ENCODE measurements at regions not wholly inside any gene's neighbourhood (a gene's known extent, or its start where the extent isn't known, plus 50 kb on each side); places are given as distances from the start of the nearest gene placed in this dataset.

GRCh38 chr3:137066092-137066491, 108.3 kb downstream of the IL20RB start:
- H3K36me3 ChIP-seq (ENCODE audit: insufficient read depth, low read length), result no peaks in the 10 kb centered on the region
- no peaks in the 10 kb centered on the region for H4K20me1 ChIP-seq (ENCODE audit: insufficient read depth)
- no peak overlapping the region for H3K9ac ChIP-seq (ENCODE audit: low read length)
- H3K4me3 ChIP-seq (ENCODE audit: low read length), result no peak overlapping the region
- no peaks in the 10 kb centered on the region for H3K79me2 ChIP-seq (replicated peaks; ENCODE audit: insufficient read depth, low read length)
- no peak for TF ChIP-seq MXI1 (conservative IDR thresholded peaks at IDR 0.05; ENCODE audit: poor library complexity, severe bottlenecking)
- TF ChIP-seq, protein P1, sequence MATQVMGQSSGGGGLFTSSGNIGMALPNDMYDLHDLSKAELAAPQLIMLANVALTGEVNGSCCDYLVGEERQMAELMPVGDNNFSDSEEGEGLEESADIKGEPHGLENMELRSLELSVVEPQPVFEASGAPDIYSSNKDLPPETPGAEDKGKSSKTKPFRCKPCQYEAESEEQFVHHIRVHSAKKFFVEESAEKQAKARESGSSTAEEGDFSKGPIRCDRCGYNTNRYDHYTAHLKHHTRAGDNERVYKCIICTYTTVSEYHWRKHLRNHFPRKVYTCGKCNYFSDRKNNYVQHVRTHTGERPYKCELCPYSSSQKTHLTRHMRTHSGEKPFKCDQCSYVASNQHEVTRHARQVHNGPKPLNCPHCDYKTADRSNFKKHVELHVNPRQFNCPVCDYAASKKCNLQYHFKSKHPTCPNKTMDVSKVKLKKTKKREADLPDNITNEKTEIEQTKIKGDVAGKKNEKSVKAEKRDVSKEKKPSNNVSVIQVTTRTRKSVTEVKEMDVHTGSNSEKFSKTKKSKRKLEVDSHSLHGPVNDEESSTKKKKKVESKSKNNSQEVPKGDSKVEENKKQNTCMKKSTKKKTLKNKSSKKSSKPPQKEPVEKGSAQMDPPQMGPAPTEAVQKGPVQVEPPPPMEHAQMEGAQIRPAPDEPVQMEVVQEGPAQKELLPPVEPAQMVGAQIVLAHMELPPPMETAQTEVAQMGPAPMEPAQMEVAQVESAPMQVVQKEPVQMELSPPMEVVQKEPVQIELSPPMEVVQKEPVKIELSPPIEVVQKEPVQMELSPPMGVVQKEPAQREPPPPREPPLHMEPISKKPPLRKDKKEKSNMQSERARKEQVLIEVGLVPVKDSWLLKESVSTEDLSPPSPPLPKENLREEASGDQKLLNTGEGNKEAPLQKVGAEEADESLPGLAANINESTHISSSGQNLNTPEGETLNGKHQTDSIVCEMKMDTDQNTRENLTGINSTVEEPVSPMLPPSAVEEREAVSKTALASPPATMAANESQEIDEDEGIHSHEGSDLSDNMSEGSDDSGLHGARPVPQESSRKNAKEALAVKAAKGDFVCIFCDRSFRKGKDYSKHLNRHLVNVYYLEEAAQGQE (IDR thresholded peaks at IDR 0.05; ENCODE audit: borderline replicate concordance), result no peak
- no peak for TF ChIP-seq POLR2AphosphoS5 (IDR thresholded peaks at IDR 0.05)
- TF ChIP-seq, protein P2, sequence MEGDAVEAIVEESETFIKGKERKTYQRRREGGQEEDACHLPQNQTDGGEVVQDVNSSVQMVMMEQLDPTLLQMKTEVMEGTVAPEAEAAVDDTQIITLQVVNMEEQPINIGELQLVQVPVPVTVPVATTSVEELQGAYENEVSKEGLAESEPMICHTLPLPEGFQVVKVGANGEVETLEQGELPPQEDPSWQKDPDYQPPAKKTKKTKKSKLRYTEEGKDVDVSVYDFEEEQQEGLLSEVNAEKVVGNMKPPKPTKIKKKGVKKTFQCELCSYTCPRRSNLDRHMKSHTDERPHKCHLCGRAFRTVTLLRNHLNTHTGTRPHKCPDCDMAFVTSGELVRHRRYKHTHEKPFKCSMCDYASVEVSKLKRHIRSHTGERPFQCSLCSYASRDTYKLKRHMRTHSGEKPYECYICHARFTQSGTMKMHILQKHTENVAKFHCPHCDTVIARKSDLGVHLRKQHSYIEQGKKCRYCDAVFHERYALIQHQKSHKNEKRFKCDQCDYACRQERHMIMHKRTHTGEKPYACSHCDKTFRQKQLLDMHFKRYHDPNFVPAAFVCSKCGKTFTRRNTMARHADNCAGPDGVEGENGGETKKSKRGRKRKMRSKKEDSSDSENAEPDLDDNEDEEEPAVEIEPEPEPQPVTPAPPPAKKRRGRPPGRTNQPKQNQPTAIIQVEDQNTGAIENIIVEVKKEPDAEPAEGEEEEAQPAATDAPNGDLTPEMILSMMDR (IDR thresholded peaks at IDR 0.05; ENCODE audit: poor library complexity, severe bottlenecking), result no peak
- no peak for TF ChIP-seq EZH2 (IDR thresholded peaks at IDR 0.05; ENCODE audit: borderline replicate concordance, insufficient read depth, low read length, poor library complexity, severe bottlenecking)
- no peak for TF ChIP-seq EP300 (conservative IDR thresholded peaks at IDR 0.05; ENCODE audit: poor library complexity, severe bottlenecking)
- TF ChIP-seq RAD21 (conservative IDR thresholded peaks at IDR 0.05), result no peak
- no peak for TF ChIP-seq SMC3 (conservative IDR thresholded peaks at IDR 0.05; ENCODE audit: poor library complexity)
- TF ChIP-seq TAF1 (IDR thresholded peaks at IDR 0.05; ENCODE audit: low read depth), result no peak
- no peaks in the 10 kb centered on the region for H3K9me2 ChIP-seq (ENCODE audit: insufficient read depth, low read length)
- H3K27ac ChIP-seq (ENCODE audit: low read length), result no peak overlapping the region
- H3F3A ChIP-seq (ENCODE audit: insufficient read depth, low read length, poor library complexity, severe bottlenecking), result no peaks in the 10 kb centered on the region
- no peaks in the 10 kb centered on the region for H3K9me3 ChIP-seq (ENCODE audit: low read length)
- no peak overlapping the region for H3K4me2 ChIP-seq (ENCODE audit: low read length)
- H3K27me3 ChIP-seq (ENCODE audit: insufficient read depth, low read depth, low read length), result no peaks in the 10 kb centered on the region
- no peak overlapping the region for H2AFZ ChIP-seq (ENCODE audit: low read depth, low read length)

- Histone ChIP-seq H3K36me3 (ENCODE audit: insufficient read depth, low read length) (no peaks in the 10 kb centered on the region), H3K27me3 (ENCODE audit: insufficient read depth, low read depth, low read length) (no peaks in the 10 kb centered on the region), H3K79me2 (replicated peaks; ENCODE audit: insufficient read depth, low read length) (no peaks in the 10 kb centered on the region), H3K9me3 (ENCODE audit: low read length) (no peaks in the 10 kb centered on the region), H3K9me2 (ENCODE audit: insufficient read depth, low read length) (no peaks in the 10 kb centered on the region), H3K4me3 (ENCODE audit: low read length) (no peak overlapping the region), H3K27ac (ENCODE audit: low read length) (no peak overlapping the region), H3K4me2 (ENCODE audit: low read length) (no peak overlapping the region), H2AFZ (ENCODE audit: low read depth, low read length) (no peak overlapping the region), H3F3A (ENCODE audit: insufficient read depth, low read length, poor library complexity, severe bottlenecking) (no peaks in the 10 kb centered on the region), H3K9ac (ENCODE audit: low read length) (no peak overlapping the region), H4K20me1 (ENCODE audit: insufficient read depth) (no peaks in the 10 kb centered on the region)
- no peak for TF ChIP-seq RAD21 (conservative IDR thresholded peaks at IDR 0.05)
- no peak for TF ChIP-seq MXI1 (conservative IDR thresholded peaks at IDR 0.05; ENCODE audit: poor library complexity, severe bottlenecking)
These were observed 113.3 kb downstream of the IL20RB start for GRCh38 chr3:137071104-137071503.

DNA sequence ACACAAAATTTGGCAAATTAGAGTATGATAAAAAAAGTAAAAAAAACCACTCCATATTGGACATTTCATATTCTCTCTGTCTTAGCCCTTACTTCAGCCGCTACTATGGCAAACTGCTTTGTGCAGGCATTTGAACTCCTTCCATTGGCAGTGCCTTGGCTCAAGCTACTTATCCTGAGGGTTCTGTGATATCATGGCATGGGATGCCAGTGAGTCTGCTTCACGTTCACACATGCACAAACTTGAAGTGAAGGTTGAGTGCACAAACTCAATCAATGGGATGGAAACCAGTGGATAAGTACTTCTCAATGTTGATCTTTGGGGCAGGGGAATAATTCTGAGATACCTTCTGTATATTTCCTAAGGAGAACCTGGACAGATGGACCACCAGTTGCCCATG, 117.2 kb downstream of the IL20RB start:
- H3K79me2 ChIP-seq (replicated peaks; ENCODE audit: insufficient read depth, low read length), result no peaks in the 10 kb centered on the region
- no peak overlapping the region for H2AFZ ChIP-seq (ENCODE audit: low read depth, low read length)
- H3K27ac ChIP-seq (ENCODE audit: low read length), result no peak overlapping the region
- TF ChIP-seq TAF1 (IDR thresholded peaks at IDR 0.05; ENCODE audit: low read depth) (no peak), POLR2AphosphoS5 (IDR thresholded peaks at IDR 0.05) (no peak), EZH2 (IDR thresholded peaks at IDR 0.05; ENCODE audit: borderline replicate concordance, insufficient read depth, low read length, poor library complexity, severe bottlenecking) (no peak), MXI1 (conservative IDR thresholded peaks at IDR 0.05; ENCODE audit: poor library complexity, severe bottlenecking) (no peak), EP300 (conservative IDR thresholded peaks at IDR 0.05; ENCODE audit: poor library complexity, severe bottlenecking) (no peak), SMC3 (conservative IDR thresholded peaks at IDR 0.05; ENCODE audit: poor library complexity) (no peak), RAD21 (conservative IDR thresholded peaks at IDR 0.05) (no peak)
- TF ChIP-seq, protein P1 (IDR thresholded peaks at IDR 0.05; ENCODE audit: borderline replicate concordance), result no peak
- TF ChIP-seq, protein P2 (IDR thresholded peaks at IDR 0.05; ENCODE audit: poor library complexity, severe bottlenecking), result no peak
- no peak overlapping the region for H3K4me2 ChIP-seq (ENCODE audit: low read length)
- H4K20me1 ChIP-seq (ENCODE audit: insufficient read depth), result no peaks in the 10 kb centered on the region
- no peak overlapping the region for H3K9ac ChIP-seq (ENCODE audit: low read length)
- no peak overlapping the region for H3K4me3 ChIP-seq (ENCODE audit: low read length)
- no peaks in the 10 kb centered on the region for H3K36me3 ChIP-seq (ENCODE audit: insufficient read depth, low read length)
- H3K9me3 ChIP-seq (ENCODE audit: low read length), result no peaks in the 10 kb centered on the region
- H3F3A ChIP-seq (ENCODE audit: insufficient read depth, low read length, poor library complexity, severe bottlenecking), result no peaks in the 10 kb centered on the region
- no peaks in the 10 kb centered on the region for H3K9me2 ChIP-seq (ENCODE audit: insufficient read depth, low read length)
- no peaks in the 10 kb centered on the region for H3K27me3 ChIP-seq (ENCODE audit: insufficient read depth, low read depth, low read length)

All from neural cell (in vitro differentiated cells).